Tibial nerve (tissue), 4 donors: ENCODE measurements at regions not wholly inside any gene's neighbourhood (a gene's known extent, or its start where the extent isn't known, plus 50 kb on each side); places are given as distances from the start of the nearest gene placed in this dataset.

ENCODE experiments used
- EP300 ChIP-seq, 2 donors: sonication (generic); formaldehyde crosslinking; IDR thresholded peaks; one replicate each; pipeline ENCODE4 v1.6.1; 2017; ENCODE audit warnings: antibody characterized with exemption in 2 of 2, mild to moderate bottlenecking in 1 of 2
- POLR2A ChIP-seq, 2 donors: fragments of 450-650 bp; IDR thresholded peaks; one replicate each; pipeline ENCODE4 v1.6.1; 2017; ENCODE audit warnings: antibody characterized with exemption in 2 of 2, mild to moderate bottlenecking in 2 of 2, moderate library complexity in 2 of 2
- TF ChIP-seq, protein P1 (sequence below), 5 experiments: fragments of 200-600 bp in 3 of 5; fragments of 450-650 bp in 2 of 5; sonication (generic) in 3 of 5; IDR thresholded peaks; one replicate each; pipeline ENCODE4 v1.5.1; 2016 to 2019; ENCODE audit warnings: antibody characterized with exemption in 5 of 5, mild to moderate bottlenecking in 3 of 5, moderate library complexity in 2 of 5

DNA sequence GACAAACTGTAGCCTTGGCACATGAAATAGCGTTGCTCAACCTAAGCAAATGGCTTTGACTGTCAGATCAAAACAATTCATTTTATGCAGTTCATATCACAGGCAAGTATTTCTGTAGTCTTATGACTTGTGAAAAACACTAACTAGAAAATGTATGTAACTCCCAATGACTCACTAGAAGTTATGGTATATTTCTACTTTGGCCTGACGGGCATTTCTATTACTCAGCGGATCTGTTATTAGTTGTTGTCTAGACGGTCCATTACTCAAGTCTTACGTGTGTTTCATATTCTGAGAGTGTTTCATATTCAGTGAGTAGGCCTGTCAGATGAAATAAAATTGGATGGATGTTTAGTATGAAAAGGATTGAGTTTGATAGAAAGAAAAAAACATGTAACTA lies 880.9 kb downstream of the PRIM2 start:
- TF ChIP-seq POLR2A (IDR thresholded peaks at IDR 0.05) = no peak
- TF ChIP-seq, protein P1, sequence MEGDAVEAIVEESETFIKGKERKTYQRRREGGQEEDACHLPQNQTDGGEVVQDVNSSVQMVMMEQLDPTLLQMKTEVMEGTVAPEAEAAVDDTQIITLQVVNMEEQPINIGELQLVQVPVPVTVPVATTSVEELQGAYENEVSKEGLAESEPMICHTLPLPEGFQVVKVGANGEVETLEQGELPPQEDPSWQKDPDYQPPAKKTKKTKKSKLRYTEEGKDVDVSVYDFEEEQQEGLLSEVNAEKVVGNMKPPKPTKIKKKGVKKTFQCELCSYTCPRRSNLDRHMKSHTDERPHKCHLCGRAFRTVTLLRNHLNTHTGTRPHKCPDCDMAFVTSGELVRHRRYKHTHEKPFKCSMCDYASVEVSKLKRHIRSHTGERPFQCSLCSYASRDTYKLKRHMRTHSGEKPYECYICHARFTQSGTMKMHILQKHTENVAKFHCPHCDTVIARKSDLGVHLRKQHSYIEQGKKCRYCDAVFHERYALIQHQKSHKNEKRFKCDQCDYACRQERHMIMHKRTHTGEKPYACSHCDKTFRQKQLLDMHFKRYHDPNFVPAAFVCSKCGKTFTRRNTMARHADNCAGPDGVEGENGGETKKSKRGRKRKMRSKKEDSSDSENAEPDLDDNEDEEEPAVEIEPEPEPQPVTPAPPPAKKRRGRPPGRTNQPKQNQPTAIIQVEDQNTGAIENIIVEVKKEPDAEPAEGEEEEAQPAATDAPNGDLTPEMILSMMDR (IDR thresholded peaks at IDR 0.05) = no peak
- TF ChIP-seq EP300 (IDR thresholded peaks at IDR 0.05) = no peak
